GM12865 (cell line): ENCODE measurements at regions not wholly inside any gene's neighbourhood (a gene's known extent, or its start where the extent isn't known, plus 50 kb on each side); places are given as distances from the start of the nearest gene placed in this dataset.

Experiments used
- DNase-seq: peaks from one replicate; pipeline ENCODE4 v3.0.0; 2010; ENCODE audit warnings: low read depth
- H3K4me3 ChIP-seq: 2 replicates; pipeline ENCODE4 v1.5.1; 2011; ENCODE audit warnings: mild to moderate bottlenecking, low read depth, low read length, control low read depth
- CTCF ChIP-seq: IDR thresholded peaks from 2 replicates; pipeline ENCODE4 v1.5.1; 2011; ENCODE audit warnings: low read length, control low read depth, low read depth, inconsistent platforms; ENCODE audit not compliant: insufficient read depth; ENCODE audit errors: missing control alignments

- no peak for DNase-seq
- TF ChIP-seq CTCF = no peak
- H3K4me3 ChIP-seq = no peak overlapping the region
Observed at GRCh38 chr3:168990621-168991020, 672.9 kb downstream of the MECOM start.

- H3K4me3 ChIP-seq = no peak overlapping the region
- no peak for DNase-seq
- no peak for TF ChIP-seq CTCF
Observed at GRCh38 chr3:168990134-168990533, 673.4 kb downstream of the MECOM start.

- no peak for TF ChIP-seq CTCF
- no peak for DNase-seq
- H3K4me3 ChIP-seq = no peak overlapping the region
Observed at GRCh38 chr3:168989396-168989795, 674.1 kb downstream of the MECOM start.

GRCh38 chr3:168988853-168989252, 674.7 kb downstream of the MECOM start:
- no peak for TF ChIP-seq CTCF
- H3K4me3 ChIP-seq = no peak overlapping the region
- DNase-seq = no peak

- no peak for DNase-seq
- no peak overlapping the region for H3K4me3 ChIP-seq
- TF ChIP-seq CTCF = no peak
Observed at GRCh38 chr3:168984872-168985271, 678.6 kb downstream of the MECOM start.

- no peak for DNase-seq
- H3K4me3 ChIP-seq = no peak overlapping the region
- TF ChIP-seq CTCF = no peak
Observed at GRCh38 chr3:168983046-168983445, 680.5 kb downstream of the MECOM start.

- DNase-seq = no peak
- TF ChIP-seq CTCF = no peak
Observed at GRCh38 chr3:168981396-168981795, 682.1 kb downstream of the MECOM start.

More at GRCh38 chr3:168981396-168981795, 682.1 kb downstream of the MECOM start:
- no peak overlapping the region for H3K4me3 ChIP-seq
